Stimulated activated CD8-positive, alpha-beta memory T cell treated with anti-CD3 and anti-CD28 coated beads, Interleukin-4, amount 100 ng/mL, for 1 hour (primary cell): ENCODE measurements at regions not wholly inside any gene's neighbourhood (a gene's known extent, or its start where the extent isn't known, plus 50 kb on each side); places are given as distances from the start of the nearest gene placed in this dataset.
"Not testable (repeated sequence)": the region's sequence is repeated elsewhere in the genome, so short reads cannot be mapped to it uniquely, and the experiment has no call there.

Experiments
- DNase-seq, 2 donors: peaks; one replicate each; pipeline ENCODE4 v3.0.0-alpha.2; 2020; ENCODE audit warnings: low read depth in 2 of 2, low spot score in 1 of 2

GRCh38 chr11:45411228-45411946, 125.2 kb upstream of the SYT13 start:
- DNase-seq: no peak

- no peak for DNase-seq
Observed at GRCh38 chr11:45410391-45411227, 124.5 kb upstream of the SYT13 start.

- DNase-seq: no peak
Observed at GRCh38 chr11:45409587-45409986, 123.4 kb upstream of the SYT13 start.

- DNase-seq: no peak
Observed at GRCh38 chr11:45407226-45407625, 121.1 kb upstream of the SYT13 start.

- DNase-seq: no peak
Observed at GRCh38 chr11:45405916-45406670, 120.0 kb upstream of the SYT13 start.

- DNase-seq: not testable (repeated sequence)
Observed at GRCh38 chr11:45403521-45403920, 117.4 kb upstream of the SYT13 start.

- DNase-seq: no peak
Observed at GRCh38 chr11:45402049-45402630, 116.0 kb upstream of the SYT13 start.

GRCh38 chr11:45400591-45400990, 114.5 kb upstream of the SYT13 start:
- no peak for DNase-seq

GRCh38 chr11:45399166-45399565, 113.0 kb upstream of the SYT13 start:
- no peak for DNase-seq

- no peak for DNase-seq
Observed at GRCh38 chr11:45398325-45398724, 112.2 kb upstream of the SYT13 start.

- no peak for DNase-seq
Observed at GRCh38 chr11:45396394-45396793, 110.3 kb upstream of the SYT13 start.

- DNase-seq: no peak
Observed at GRCh38 chr11:45395947-45396346, 109.8 kb upstream of the SYT13 start.

GRCh38 chr11:45395421-45395820, 109.3 kb upstream of the SYT13 start:
- no peak for DNase-seq

- no peak for DNase-seq
Observed at GRCh38 chr11:45394294-45395085, 108.3 kb upstream of the SYT13 start.

GRCh38 chr11:45393826-45394225, 107.7 kb upstream of the SYT13 start:
- no peak for DNase-seq

- no peak for DNase-seq
Observed at GRCh38 chr11:45393334-45393733, 107.2 kb upstream of the SYT13 start.

- no peak for DNase-seq
Observed at GRCh38 chr11:45392591-45393091, 106.5 kb upstream of the SYT13 start.

GRCh38 chr11:45392154-45392553, 106.0 kb upstream of the SYT13 start:
- DNase-seq: no peak

- no peak for DNase-seq
Observed at GRCh38 chr11:45391168-45391850, 105.2 kb upstream of the SYT13 start.

- DNase-seq: no peak
Observed at GRCh38 chr11:45390407-45390806, 104.3 kb upstream of the SYT13 start.
